ENCODE measurements at regions not wholly inside any gene's neighbourhood (a gene's known extent, or its start where the extent isn't known, plus 50 kb on each side); places are given as distances from the start of the nearest gene placed in this dataset.

GRCh38 chr9:103919605-103920209 is 174.4 kb upstream of the SMC2 start:
- Histone ChIP-seq H3K4me1 (ENCODE audit: control insufficient read depth, extremely low read depth, insufficient read depth, low read length) (no peaks in the 10 kb centered on the region), H3K4me3 (replicated peaks in 1 of 3; ENCODE audit: insufficient read depth in 1 of 3, low read depth in 1 of 3, low read length in 3 of 3) (no peak overlapping the region), H3K4me2 (ENCODE audit: insufficient read depth, low read length) (no peak overlapping the region), H4K20me1 (replicated peaks; ENCODE audit: control insufficient read depth, extremely low read depth, insufficient read depth, low read length) (no peaks in the 10 kb centered on the region), H3K79me2 (ENCODE audit: control insufficient read depth, insufficient read depth, low read length) (no peaks in the 10 kb centered on the region), H3K27ac (ENCODE audit: insufficient read depth, low read depth, low read length) (no peak overlapping the region), H2AFZ (ENCODE audit: low read depth, low read length) (no peak overlapping the region), H3K27me3 (ENCODE audit: control insufficient read depth in 2 of 2, insufficient read depth in 2 of 2, low read length in 2 of 2) (no peaks in the 10 kb centered on the region), H3K9me1 (replicated peaks; ENCODE audit: control insufficient read depth, extremely low read depth, insufficient read depth, low read length) (no peaks in the 10 kb centered on the region), H3K36me3 (ENCODE audit: control insufficient read depth in 2 of 2, extremely low read depth in 1 of 2, insufficient read depth in 2 of 2, low read length in 2 of 2) (no peaks in the 10 kb centered on the region), H3K9ac (replicated peaks; ENCODE audit: extremely low read depth, insufficient read depth, low read length) (no peak overlapping the region), H3K9me3 (replicated peaks; ENCODE audit: control insufficient read depth, insufficient read depth, low read length) (peaks cover 5% of the 10 kb centered on the region)
- dilution Hi-C loops (cut with MboI; ENCODE audit: extremely low pct_ligation_motif_present, low sequenced_read_pairs) (no loop called here), intact Hi-C loops (cut with micrococcal nuclease) (no loop called here)
- no peak for DNase-seq (ENCODE audit: low read depth, low spot score)
- BruUV-seq (replicated peaks): no TSS peak
- CTCF ChIA-PET: no interaction called here
- TF ChIP-seq POLR2AphosphoS5 (IDR thresholded peaks at IDR 0.05; ENCODE audit: insufficient read depth, low read depth, low read length): no peak
- TF ChIP-seq POLR2A (IDR thresholded peaks at IDR 0.05; ENCODE audit: low read depth, low read length): no peak
- no peak for TF ChIP-seq MYC (IDR thresholded peaks at IDR 0.05; ENCODE audit: low read depth, low read length)
- TF ChIP-seq GATA2 (IDR thresholded peaks at IDR 0.05; ENCODE audit: insufficient read depth, insufficient read length, low read depth, low read length): no peak
- FAIRE-seq: no peak
- POLR2A ChIA-PET: no interaction called here

- FAIRE-seq: no peak
Observed at GRCh38 chr9:103928442-103928841, 165.7 kb upstream of the SMC2 start.

More at GRCh38 chr9:103928442-103928841, 165.7 kb upstream of the SMC2 start:
- dilution Hi-C loops (cut with MboI; ENCODE audit: extremely low pct_ligation_motif_present, low sequenced_read_pairs) (no loop called here), intact Hi-C loops (cut with micrococcal nuclease) (no loop called here)
- no peaks in the 10 kb centered on the region for H3K9me1 ChIP-seq (replicated peaks; ENCODE audit: control insufficient read depth, extremely low read depth, insufficient read depth, low read length)
- TF ChIP-seq GATA2 (IDR thresholded peaks at IDR 0.05; ENCODE audit: insufficient read depth, insufficient read length, low read depth, low read length) (no peak), CTCF (IDR thresholded peaks at IDR 0.05; ENCODE audit: extremely low read depth in 1 of 2, insufficient read depth in 1 of 2, low read depth in 1 of 2, low read length in 2 of 2) (no peak), JUN (IDR thresholded peaks at IDR 0.05; ENCODE audit: borderline replicate concordance, insufficient read depth, insufficient read length, low read depth) (no peak), MAX (IDR thresholded peaks at IDR 0.05; ENCODE audit: insufficient read depth, insufficient read length) (no peak), POLR2AphosphoS5 (IDR thresholded peaks at IDR 0.05; ENCODE audit: insufficient read depth, low read depth, low read length) (no peak), POLR2A (IDR thresholded peaks at IDR 0.05; ENCODE audit: low read depth, low read length) (no peak), FOS (IDR thresholded peaks at IDR 0.05; ENCODE audit: borderline replicate concordance, insufficient read depth, low read length) (no peak), MYC (IDR thresholded peaks at IDR 0.05; ENCODE audit: low read depth, low read length) (no peak), EZH2 (IDR thresholded peaks at IDR 0.05; ENCODE audit: borderline replicate concordance, low read depth, low read length, severe bottlenecking) (no peak)
- H2AFZ ChIP-seq (ENCODE audit: low read depth, low read length): no peak overlapping the region
- POLR2A ChIA-PET: no interaction called here
- no peaks in the 10 kb centered on the region for H3K36me3 ChIP-seq (ENCODE audit: control insufficient read depth in 2 of 2, extremely low read depth in 1 of 2, insufficient read depth in 2 of 2, low read length in 2 of 2)
- H3K9me3 ChIP-seq (replicated peaks; ENCODE audit: control insufficient read depth, insufficient read depth, low read length): no peaks in the 10 kb centered on the region
- H3K27ac ChIP-seq (ENCODE audit: insufficient read depth, low read depth, low read length): no peak overlapping the region
- H3K9ac ChIP-seq (replicated peaks; ENCODE audit: extremely low read depth, insufficient read depth, low read length): no peak overlapping the region
- H4K20me1 ChIP-seq (replicated peaks; ENCODE audit: control insufficient read depth, extremely low read depth, insufficient read depth, low read length): no peaks in the 10 kb centered on the region
- no TSS peak for BruUV-seq (replicated peaks)
- no peak for DNase-seq (ENCODE audit: low read depth, low spot score)
- H3K4me3 ChIP-seq (replicated peaks in 1 of 3; ENCODE audit: insufficient read depth in 1 of 3, low read depth in 1 of 3, low read length in 3 of 3): no peak overlapping the region
- no peak overlapping the region for H3K4me2 ChIP-seq (ENCODE audit: insufficient read depth, low read length)
- no peaks in the 10 kb centered on the region for H3K4me1 ChIP-seq (ENCODE audit: control insufficient read depth, extremely low read depth, insufficient read depth, low read length)
- CTCF ChIA-PET: no interaction called here
- no peaks in the 10 kb centered on the region for H3K27me3 ChIP-seq (ENCODE audit: control insufficient read depth in 2 of 2, insufficient read depth in 2 of 2, low read length in 2 of 2)
- no peaks in the 10 kb centered on the region for H3K79me2 ChIP-seq (ENCODE audit: control insufficient read depth, insufficient read depth, low read length)
